GM12874 (cell line): ENCODE measurements at regions not wholly inside any gene's neighbourhood (a gene's known extent, or its start where the extent isn't known, plus 50 kb on each side); places are given as distances from the start of the nearest gene placed in this dataset.

Experiments used
- TF ChIP-seq, protein P1 (sequence below): IDR thresholded peaks from 2 replicates; pipeline ENCODE4 v1.5.1; 2011; ENCODE audit warnings: low read depth, mild to moderate bottlenecking, control low read depth, low read length, moderate library complexity; ENCODE audit not compliant: insufficient read depth

GRCh38 chr2:11074246-11074820 lies 80.9 kb upstream of the SLC66A3 start:
- TF ChIP-seq, protein P1, sequence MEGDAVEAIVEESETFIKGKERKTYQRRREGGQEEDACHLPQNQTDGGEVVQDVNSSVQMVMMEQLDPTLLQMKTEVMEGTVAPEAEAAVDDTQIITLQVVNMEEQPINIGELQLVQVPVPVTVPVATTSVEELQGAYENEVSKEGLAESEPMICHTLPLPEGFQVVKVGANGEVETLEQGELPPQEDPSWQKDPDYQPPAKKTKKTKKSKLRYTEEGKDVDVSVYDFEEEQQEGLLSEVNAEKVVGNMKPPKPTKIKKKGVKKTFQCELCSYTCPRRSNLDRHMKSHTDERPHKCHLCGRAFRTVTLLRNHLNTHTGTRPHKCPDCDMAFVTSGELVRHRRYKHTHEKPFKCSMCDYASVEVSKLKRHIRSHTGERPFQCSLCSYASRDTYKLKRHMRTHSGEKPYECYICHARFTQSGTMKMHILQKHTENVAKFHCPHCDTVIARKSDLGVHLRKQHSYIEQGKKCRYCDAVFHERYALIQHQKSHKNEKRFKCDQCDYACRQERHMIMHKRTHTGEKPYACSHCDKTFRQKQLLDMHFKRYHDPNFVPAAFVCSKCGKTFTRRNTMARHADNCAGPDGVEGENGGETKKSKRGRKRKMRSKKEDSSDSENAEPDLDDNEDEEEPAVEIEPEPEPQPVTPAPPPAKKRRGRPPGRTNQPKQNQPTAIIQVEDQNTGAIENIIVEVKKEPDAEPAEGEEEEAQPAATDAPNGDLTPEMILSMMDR = no peak

DNA sequence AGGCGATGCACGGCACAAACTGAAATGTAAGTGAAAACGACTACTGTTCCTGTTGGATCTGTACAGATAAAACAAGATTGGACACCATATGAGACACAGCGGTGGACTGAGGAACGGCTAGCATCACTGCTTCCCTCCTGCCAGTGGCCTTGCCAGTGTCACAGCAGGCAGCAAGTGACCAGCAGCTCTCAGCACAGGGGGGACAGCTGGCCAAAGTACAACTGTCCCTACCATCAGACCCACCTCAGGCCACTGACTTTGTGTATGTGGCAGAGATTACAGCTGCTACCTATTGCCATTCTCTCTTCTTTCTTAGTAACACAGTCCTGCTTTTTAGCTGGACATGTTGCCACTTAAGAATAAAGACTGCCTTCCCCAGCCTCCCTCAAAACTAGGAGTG lies 80.0 kb upstream of the SLC66A3 start:
- TF ChIP-seq, protein P1 = no peak

DNA sequence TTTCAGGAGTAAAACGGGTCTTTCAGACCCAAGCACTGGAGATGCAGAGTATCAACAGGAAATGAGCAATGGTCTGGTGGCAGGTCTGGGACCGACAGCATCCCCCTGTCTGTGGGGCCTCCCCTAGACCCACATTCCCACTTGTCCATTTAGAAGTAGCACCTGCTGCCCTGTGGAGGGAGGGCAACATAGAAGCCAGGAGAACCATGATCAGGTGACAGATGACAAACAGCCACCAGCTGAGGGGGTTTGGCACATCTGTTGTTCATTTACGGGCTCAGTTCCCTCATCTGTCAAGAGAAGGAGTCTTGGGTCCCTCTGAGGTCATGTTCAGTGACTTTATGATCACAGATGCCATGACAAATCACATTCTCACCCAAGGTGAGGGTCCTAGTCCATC lies 77.9 kb upstream of the SLC66A3 start:
- TF ChIP-seq, protein P1 = no peak

DNA sequence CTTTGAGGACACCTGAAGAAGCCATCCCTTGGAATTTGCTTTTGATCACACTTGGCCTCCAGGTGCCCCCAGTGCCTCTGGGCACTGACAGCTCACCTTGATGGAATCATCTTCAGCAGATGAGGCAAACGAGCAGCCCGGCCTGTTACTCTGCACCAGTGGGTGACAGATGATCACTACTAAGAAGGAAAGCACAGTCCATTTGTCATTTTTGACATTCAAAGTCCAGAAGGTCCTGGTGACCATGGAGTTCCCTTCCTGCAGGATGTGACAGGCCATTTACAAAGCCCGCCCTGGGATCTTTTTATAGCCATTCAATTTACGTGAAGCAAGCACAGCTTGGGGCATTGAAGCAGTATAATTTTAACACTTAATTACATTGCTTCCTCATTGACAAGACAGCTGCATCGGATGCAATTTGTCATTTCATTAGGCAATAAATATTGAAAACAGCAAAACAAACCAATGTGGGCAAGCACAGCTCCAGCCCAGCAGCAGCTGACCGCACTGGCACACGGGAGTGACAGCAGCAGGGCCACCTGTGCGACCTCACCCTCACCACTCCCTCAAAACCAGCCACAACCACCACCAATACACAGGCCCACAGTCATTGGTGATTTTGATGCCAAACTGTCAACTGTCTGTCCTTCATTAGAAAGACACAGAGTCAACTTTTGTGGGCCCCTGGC lies 76.0 kb upstream of the SLC66A3 start:
- TF ChIP-seq, protein P1 = no peak

GRCh38 chr2:11080253-11081115 lies 74.8 kb upstream of the SLC66A3 start:
- TF ChIP-seq, protein P1 = no peak

DNA sequence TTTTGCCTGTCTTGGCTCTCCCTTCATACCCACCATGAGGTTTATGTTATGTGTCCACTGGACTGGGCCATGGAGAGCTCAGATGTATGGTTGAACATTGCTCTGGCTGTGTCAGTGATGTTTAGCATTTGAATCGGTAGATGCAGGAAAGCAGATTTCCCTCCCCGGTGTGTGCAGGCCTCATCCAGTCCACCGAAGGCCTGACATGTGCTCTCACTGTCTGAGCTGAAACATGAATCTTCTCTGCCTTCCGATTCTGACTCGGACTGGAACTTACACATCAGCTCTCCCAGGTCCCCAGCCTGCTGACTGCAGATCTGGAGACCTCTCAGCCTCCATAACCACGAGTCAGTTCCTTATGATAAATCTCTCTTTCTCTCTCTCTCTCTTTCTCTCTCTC lies 72.4 kb upstream of the SLC66A3 start:
- TF ChIP-seq, protein P1 = no peak

DNA sequence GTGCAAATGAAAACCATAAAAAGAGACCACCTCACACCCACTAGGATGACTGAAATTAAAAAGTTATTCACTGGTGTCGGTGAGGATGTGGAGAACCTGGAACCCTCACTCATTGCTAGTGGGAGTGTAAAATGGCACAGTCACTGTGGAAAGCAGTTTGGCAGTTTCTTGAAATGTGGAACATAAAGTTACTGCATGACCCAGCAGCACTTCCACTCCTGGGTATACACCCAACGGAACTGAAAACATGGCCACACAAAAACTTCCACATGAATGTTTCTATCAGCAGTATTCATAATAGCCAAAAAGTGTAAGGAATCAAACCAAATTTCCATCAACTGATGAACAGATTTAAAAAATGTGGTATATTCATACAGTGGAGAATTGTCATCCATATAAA lies 65.1 kb upstream of the SLC66A3 start:
- TF ChIP-seq, protein P1 = no peak
